ENCODE measurements at regions not wholly inside any gene's neighbourhood (a gene's known extent, or its start where the extent isn't known, plus 50 kb on each side); places are given as distances from the start of the nearest gene placed in this dataset.
"Not testable (repeated sequence)": the region's sequence is repeated elsewhere in the genome, so short reads cannot be mapped to it uniquely, and the experiment has no call there.

- FAIRE-seq, result no peak
Observed at GRCh38 chr2:236375973-236376476, 111.8 kb upstream of the ASB18 start.

- FAIRE-seq, result no peak
Observed at GRCh38 chr2:236376566-236377244, 112.5 kb upstream of the ASB18 start.

- FAIRE-seq, result no peak
Observed at GRCh38 chr2:236380051-236380612, 115.9 kb upstream of the ASB18 start.

GRCh38 chr2:236381253-236381652 is 117.0 kb upstream of the ASB18 start:
- not testable (repeated sequence) for FAIRE-seq

- not testable (repeated sequence) for FAIRE-seq
Observed at GRCh38 chr2:236389284-236390216, 125.3 kb upstream of the ASB18 start.

GRCh38 chr2:236393101-236393500 is 128.9 kb upstream of the ASB18 start:
- no peak for FAIRE-seq

GRCh38 chr2:236393581-236393980 is 129.4 kb upstream of the ASB18 start:
- FAIRE-seq, result no peak

- no peak for FAIRE-seq
Observed at GRCh38 chr2:236394571-236394970, 130.4 kb upstream of the ASB18 start.

- FAIRE-seq, result no peak
Observed at GRCh38 chr2:236395067-236395466, 130.9 kb upstream of the ASB18 start.

GRCh38 chr2:236396818-236397350 is 132.7 kb upstream of the ASB18 start:
- FAIRE-seq, result no peak

GRCh38 chr2:236397681-236398080 is 133.5 kb upstream of the ASB18 start:
- FAIRE-seq, result no peak

- no peak for FAIRE-seq
Observed at GRCh38 chr2:236399409-236399808, 135.2 kb upstream of the ASB18 start.

- no peak for FAIRE-seq
Observed at GRCh38 chr2:236400046-236400574, 135.9 kb upstream of the ASB18 start.

GRCh38 chr2:236400594-236401360 is 136.6 kb upstream of the ASB18 start:
- no peak for FAIRE-seq

- no peak for FAIRE-seq
Observed at GRCh38 chr2:236402033-236402790, 138.0 kb upstream of the ASB18 start.

GRCh38 chr2:236403125-236403524 is 138.9 kb upstream of the ASB18 start:
- FAIRE-seq, result no peak

- no peak for FAIRE-seq
Observed at GRCh38 chr2:236403811-236404210, 139.6 kb upstream of the ASB18 start.

- FAIRE-seq, result no peak
Observed at GRCh38 chr2:236404346-236404745, 140.1 kb upstream of the ASB18 start.

- no peak for FAIRE-seq
Observed at GRCh38 chr2:236405357-236405756, 141.2 kb upstream of the ASB18 start.

GRCh38 chr2:236408090-236408489 is 143.9 kb upstream of the ASB18 start:
- no peak for FAIRE-seq

- FAIRE-seq, result no peak
Observed at GRCh38 chr2:236408786-236409185, 144.6 kb upstream of the ASB18 start.
